ENCODE measurements at regions not wholly inside any gene's neighbourhood (a gene's known extent, or its start where the extent isn't known, plus 50 kb on each side); places are given as distances from the start of the nearest gene placed in this dataset.
A peak's percentile ranks its signal among the peaks of the same experiment; 100 is the strongest.

DNA sequence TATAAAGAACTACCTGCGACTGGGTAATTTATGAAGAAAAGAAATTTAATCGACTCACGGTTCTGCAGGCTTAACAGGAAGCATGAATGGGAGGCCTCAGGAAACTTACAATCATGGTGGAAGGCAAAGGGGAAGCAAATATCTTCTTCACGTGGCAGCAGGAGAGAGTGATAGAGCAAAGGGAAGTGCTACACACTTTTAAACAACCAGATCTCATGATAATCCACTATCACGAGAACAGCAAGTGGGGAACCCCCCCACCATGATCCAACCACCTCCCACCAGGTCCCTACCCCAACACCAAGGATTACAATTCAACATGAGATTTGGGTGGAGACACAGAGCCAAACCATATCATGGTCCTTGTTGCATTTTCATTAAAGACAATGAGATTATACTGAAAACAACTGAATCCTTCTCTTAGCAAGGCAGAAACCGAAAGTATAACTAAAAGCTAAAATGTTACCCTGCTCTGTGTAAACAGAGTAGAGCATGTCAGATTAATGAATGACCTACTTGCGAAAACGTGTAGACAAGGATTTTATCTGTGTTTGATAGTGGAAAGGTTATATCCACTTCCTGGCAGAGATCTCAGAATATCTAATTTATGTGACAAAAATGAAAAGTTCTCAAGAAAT is 60.1 kb upstream of the RBBP8 start:
- Mint-ChIP-seq H3K27me3 (ENCODE audit: low read depth) (peaks cover 9% of the 10 kb centered on the region), H3K27ac (peak overlapping the region; percentile 40)

GRCh38 chr18:22879293-22879692 is 53.8 kb upstream of the RBBP8 start:
- intact Hi-C loops (cut with micrococcal nuclease): no loop called here
- Mint-ChIP-seq H3K9me3 (no peaks in the 10 kb centered on the region), H3K4me3 (ENCODE audit: low read depth) (no peak overlapping the region), H3K36me3 (ENCODE audit: low read depth) (no peaks in the 10 kb centered on the region), H3K27me3 (ENCODE audit: low read depth) (peaks cover 28% of the 10 kb centered on the region), H3K4me1 (ENCODE audit: low read depth) (no peaks in the 10 kb centered on the region), H3K27ac (no peak overlapping the region)
- DNase-seq (ENCODE audit: low spot score): no peak

More for the DNA sequence above, 60.1 kb upstream of the RBBP8 start:
- Mint-ChIP-seq H3K9me3 (no peaks in the 10 kb centered on the region), H3K4me3 (ENCODE audit: low read depth) (peak overlapping the region; percentile 24), H3K4me1 (ENCODE audit: low read depth) (peaks cover 10% of the 10 kb centered on the region), H3K36me3 (ENCODE audit: low read depth) (no peaks in the 10 kb centered on the region)
- intact Hi-C loops (cut with micrococcal nuclease): no loop called here
- no peak for DNase-seq (ENCODE audit: low spot score)

DNA sequence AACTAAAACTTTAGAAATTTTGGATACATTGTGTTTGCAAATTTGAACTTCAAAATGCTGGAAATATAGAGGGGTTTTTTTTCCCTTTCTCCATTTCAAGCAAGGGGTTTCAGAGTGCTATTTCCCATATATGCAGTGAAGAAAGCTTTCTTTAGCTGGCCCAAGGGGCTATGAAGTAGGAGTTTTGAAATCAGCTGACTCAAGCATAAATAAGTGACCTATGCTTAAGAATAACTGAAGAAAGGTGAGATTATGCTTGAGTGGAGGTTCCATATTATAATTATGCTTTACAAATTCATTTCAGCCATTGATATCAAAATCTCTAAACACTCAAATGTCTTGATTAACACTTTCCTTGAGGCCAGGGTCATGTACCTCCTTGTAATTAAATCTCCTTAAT is 51.0 kb upstream of the RBBP8 start:
- Mint-ChIP-seq H3K4me3 (ENCODE audit: low read depth) (no peak overlapping the region), H3K36me3 (ENCODE audit: low read depth) (no peaks in the 10 kb centered on the region), H3K27me3 (ENCODE audit: low read depth) (peaks cover 32% of the 10 kb centered on the region), H3K9me3 (no peaks in the 10 kb centered on the region), H3K27ac (no peak overlapping the region), H3K4me1 (ENCODE audit: low read depth) (no peaks in the 10 kb centered on the region)
- intact Hi-C loops (cut with micrococcal nuclease): no loop called here
- no peak for DNase-seq (ENCODE audit: low spot score)

DNA sequence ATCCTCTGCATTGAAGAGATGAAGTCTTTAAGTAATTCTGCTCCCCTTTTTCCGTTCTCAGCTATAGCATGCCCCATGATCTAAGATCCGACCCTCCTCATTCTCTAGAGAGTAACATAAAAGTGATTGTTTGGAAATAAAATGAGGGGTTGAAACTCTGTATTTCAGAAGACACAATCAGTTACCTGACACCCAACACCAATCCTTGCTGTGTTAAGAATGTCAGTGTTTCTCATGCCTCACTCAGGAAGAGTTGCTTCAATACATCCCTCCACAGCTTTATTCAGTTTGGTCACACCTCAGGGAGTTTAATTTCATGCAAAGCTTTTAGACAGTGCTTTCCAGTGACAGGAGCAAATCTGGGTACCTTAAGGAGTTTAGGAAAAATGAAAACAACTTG is 49.9 kb upstream of the RBBP8 start:
- intact Hi-C loops (cut with micrococcal nuclease): no loop called here

More for the DNA sequence above, 49.9 kb upstream of the RBBP8 start:
- H3K4me1 Mint-ChIP-seq (ENCODE audit: low read depth): no peaks in the 10 kb centered on the region
- H3K4me3 Mint-ChIP-seq (ENCODE audit: low read depth): no peak overlapping the region
- no peak overlapping the region for H3K27ac Mint-ChIP-seq
- DNase-seq (ENCODE audit: low spot score): no peak
- no peaks in the 10 kb centered on the region for H3K9me3 Mint-ChIP-seq
- peaks cover 32% of the 10 kb centered on the region for H3K27me3 Mint-ChIP-seq (ENCODE audit: low read depth)
- no peaks in the 10 kb centered on the region for H3K36me3 Mint-ChIP-seq (ENCODE audit: low read depth)

Measured in activated T-helper 2 cell treated with anti-CD3 and anti-CD28 coated beads, Interferon-gamma antibody, Interleukin-2, Interleukin-4, amounts not matched to agents 10 μg/mL and 5 μg/mL and 100 μg/mL, durations not matched to agents 14 hours and 24 hours and 36 hours (primary cell).